ENCODE measurements at regions not wholly inside any gene's neighbourhood (a gene's known extent, or its start where the extent isn't known, plus 50 kb on each side); places are given as distances from the start of the nearest gene placed in this dataset.

DNA sequence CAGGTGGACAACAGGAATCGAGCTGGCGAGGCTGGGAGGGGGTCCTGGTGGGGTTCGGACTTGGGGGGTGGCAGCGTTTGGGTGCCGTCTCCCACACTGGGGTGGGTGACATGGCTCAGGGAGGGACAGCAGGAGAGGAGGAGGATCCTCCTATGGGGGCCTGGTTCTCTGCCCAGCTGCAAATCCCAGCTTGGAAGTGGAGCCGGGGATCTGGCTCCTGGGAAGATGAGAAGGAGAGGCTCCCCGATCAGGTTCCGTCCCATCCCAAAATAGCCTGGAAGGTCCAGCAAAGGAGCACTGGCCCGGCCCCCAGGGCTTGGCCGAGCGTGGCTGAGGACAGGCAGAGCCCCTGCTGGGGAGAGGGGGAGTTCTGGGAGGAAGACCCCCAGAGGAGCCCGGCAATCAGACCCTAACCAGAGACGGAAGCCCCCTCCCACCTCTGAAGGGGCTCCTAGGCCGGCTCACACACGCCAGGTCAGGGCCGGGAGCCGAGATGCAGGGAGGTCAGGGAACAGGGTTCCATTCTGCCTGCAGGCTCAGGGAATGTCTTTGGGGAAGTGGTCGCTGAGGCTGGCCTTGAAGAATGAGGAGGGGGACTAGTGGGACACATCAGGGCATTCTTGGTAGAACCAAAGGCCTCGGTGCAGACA is 143.7 kb downstream of the ENGASE start:
- DNase-seq (ENCODE audit: low read depth) = no peak

DNA sequence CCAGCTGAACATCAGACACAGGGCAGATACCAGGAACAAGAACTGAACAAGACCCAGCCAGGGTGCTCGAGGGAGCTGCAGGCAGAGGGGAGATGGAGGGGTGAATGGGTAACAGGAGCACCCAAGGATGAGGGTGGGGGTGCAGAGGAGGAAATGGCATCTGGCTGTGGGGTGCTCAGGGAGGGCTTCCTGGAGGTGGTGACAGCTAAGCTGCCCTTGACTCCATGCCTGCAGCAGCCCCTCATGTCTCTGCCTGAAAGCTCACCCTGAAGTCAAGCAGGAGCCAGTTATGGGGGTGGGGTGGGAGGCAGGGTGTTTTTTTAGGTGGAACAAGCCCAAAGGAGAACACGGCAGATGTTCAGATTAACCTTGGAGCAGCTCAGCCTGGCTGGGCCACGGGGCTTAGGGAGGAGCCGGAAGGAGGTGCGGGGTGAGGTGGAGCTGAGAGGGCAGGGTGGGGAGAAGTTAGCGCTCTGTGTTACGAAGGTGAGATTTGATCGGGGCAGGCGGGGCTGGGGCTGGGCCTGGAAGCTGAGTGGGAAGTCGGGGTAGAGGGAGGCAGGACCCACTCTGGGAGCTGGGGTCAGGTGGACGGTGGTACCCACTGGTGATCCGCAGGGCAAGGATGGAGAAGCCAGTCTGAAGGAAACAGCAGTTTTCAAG is 143.0 kb downstream of the ENGASE start:
- no peak for DNase-seq (ENCODE audit: low read depth)

DNA sequence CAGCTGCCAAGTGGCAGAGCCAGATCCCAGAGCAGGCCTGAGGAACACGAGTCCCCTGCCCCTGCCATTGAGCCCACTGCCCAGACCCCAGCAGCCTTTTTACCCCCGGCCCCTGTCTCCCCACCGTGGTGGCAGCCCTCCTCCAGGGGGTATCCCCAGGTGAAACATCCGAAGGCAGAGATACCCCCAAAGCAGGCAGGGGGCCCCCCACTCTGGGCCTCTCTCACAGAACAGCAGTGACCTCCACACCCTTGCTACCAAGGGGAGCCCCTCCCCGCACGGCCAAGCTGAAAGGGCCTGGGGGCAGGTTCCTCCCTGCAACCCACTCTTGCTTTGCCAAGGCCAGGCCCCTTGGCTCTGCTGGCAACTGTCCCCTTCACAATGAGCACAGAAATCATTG is 142.2 kb downstream of the ENGASE start:
- no peak for DNase-seq (ENCODE audit: low read depth)

DNA sequence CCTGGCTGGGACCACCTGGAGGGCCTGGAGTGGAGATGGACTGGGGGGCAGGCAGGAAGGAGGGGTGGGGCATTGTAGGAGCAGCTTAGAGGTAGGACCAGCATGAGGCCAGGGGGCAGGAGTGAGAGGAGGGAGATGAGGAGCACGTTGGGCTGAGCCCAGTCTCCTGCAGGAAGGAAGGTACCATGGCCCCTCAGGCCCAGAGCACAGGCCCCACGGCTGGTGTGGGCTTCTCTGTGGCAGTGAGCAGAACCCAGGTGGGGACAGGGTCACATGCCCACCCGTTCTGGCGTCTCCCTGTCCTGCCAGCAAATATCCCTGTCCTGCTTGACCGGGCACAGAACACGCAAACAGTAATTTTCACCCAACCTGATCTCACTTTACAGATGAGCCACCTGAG is 141.8 kb downstream of the ENGASE start:
- no peak for DNase-seq (ENCODE audit: low read depth)

DNA sequence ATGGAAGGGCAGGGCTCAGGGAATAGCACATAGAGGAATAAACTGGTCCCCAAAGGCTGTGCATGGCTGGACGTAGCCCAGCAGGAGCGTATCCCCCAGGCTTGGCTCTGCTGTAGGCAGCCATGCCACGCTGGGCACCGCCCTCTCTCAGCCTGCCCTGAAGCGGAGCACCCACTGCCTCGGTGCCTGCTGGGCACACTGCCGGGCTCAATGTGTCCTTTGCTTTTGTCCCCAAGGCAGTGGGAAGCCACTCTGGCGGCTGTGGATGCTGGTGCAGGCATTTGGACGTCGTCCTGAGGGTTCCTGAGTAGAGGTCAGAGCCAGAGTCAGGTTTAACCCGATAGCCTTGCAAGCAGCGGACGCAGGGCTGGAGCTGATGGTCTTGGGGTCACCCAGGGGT is 141.0 kb downstream of the ENGASE start:
- DNase-seq (ENCODE audit: low read depth) = no peak

DNA sequence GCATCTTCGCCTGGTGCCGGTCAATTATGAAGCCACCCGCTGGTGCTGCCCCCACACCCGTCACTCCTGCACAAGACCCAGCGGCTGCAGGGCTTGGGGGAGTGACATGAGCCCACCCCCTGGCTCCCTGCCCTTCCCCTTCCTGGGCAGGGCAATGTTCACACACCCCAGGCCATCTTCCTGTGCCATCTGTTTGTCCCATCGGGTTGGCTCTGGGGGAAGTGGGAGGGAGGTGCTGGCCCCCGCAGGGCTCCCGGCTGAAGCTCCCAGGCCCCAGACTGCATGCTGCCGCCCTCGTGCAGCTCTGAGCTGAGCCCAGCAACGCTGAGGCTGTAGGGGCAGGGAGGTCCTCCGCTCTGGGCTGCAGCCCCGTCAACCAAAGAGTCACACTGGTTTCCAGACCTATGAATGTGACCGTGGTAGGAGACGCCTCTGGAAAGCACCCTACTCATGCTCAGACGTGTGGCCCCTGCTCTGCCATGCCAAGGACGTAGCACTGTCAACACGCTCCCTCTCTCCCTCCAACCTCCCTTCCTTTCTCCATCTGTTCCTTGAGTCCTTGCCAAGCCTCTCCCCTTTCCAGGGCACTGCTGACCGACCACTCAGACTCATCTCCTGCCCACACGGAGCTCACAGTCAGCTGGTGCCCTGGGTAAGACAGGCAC is 140.4 kb downstream of the ENGASE start:
- DNase-seq (ENCODE audit: low read depth) = no peak

DNA sequence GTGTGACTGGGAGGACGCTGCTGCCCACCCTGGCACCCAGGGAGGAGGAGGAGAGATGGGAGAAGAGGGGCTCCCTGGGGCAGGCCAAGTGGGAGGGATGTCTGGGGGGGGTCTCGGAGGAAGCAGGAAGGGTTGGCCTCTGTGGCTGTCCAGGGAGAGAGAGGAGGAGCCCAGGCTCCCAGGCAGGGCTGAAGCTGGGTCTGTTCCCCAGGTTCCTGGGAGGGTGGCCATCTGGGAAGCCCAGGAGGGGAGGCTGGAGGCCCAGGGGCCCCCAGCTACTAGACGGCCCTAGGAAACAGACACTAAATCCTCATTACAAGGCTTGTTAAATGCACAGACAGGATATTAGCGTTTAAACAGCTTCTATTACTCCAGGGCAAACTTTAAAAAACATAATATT is 139.8 kb downstream of the ENGASE start:
- no peak for DNase-seq (ENCODE audit: low read depth)

DNA sequence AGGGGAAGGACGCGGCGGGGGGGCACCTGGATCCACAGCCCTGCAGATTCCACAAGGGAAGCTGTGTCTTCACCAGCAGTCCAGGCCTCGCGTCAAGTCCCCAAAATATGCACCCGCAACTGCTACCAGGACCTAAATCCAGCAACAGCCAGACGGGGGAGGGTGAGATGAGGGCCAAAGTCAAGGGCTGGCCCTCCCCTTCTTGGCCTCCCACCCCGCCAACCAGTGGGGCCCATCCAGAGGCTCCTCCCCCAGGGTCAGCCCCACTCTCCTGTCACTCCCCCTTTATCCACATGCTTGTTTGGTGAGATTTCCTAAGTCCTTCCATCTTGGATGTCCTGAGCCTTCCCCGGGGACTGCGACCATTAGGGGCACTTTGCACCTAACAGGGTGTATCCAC is 138.7 kb downstream of the ENGASE start:
- no peak for DNase-seq (ENCODE audit: low read depth)

DNA sequence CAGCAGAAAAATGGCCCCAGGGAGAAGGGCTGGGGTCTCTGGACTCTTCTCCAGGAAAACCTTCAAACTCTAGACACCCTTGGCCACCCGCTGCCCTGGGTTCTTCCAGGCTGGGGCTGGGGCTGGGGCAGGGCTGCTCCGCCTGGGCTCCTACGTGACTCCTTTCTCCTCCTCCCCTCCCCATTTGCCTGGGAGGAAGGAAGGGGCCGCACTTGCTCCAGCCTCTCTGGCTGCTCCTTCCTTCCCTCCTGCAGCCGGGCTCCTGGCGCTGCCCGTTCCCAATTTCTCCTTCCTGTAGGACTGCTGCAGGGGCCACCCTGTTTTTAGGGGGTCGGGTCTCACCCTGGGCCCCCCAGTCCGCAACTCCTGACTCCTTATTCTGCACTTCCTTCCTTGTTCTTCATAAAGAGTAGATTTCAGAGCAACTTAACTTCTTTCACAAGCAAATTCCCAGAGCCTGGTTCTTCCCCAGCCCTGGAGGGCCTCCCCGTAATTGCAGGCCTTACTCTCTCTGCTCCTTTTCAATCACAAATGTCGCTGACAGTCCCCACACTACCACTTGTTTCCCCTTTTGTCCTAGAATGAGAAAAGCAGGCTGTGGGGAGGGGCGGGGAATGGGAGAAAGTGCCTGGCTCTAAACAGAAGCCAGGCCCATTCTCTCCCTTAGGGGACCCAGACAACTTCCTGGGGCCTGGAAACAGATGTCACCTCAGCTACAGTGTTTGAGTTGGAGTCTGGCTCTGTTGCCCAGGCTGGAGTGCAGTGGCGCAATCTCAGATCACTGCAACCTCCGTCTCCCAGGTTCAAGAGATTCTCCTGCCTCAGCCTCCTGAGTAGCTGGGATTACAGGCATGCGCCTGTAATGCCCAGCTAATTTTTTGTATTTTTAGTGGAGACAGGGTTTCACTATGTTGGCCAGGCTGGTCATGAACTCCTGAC is 137.8 kb downstream of the ENGASE start:
- no peak for DNase-seq (ENCODE audit: low read depth)

DNA sequence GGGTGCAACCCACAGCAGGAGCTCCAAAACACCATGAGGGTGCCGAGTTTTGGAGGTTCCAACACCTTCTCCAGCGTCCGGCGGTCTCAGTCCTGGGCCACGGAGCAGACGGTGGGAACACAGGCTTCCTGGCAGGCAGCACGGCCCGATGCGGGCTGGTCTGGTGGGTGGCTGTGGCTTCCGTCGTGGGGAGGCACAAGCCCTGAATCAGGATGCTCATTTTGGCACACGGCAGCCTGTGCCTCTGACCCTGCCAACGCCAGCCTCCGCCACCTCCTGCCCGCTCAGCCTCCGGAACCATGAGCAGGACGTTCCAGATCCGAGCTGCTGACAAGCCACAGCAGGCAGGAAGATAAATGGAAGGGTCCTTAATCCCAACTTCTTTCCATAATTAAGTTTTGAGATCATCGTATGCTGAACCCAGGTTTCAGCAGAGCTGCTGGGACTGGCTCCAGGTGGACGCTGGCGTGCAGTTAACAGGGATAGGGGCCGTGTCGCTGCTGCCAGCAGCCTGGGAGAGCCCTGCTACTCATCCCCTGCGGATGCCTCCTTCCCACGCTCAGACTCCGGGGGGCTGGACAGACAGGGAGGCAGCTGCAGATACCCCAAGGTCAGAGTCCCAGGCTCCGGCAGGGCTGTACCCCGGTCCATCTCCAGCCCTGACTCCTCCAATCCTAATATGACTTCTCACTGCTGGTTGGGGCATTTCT is 136.6 kb downstream of the ENGASE start:
- DNase-seq (ENCODE audit: low read depth) = no peak

DNA sequence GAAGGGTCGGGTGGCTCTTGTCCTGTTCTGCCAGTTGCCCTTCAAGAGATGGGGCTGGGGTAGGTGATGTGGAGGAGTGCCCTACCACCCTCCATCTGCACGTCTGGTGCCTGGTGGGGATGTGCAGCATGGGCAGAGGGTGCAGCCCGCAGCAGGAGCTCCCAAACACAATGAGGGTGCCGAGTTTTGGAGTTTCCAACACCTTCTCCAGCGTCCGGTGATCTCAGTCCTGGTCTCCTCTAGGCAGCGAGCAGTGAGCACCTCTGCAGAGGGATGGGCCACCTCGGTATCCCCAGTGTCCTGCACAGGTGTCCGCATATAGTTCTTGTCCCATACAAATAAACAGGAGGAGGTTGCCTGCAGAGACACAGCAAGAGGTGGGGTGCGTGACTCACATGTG is 136.0 kb downstream of the ENGASE start:
- no peak for DNase-seq (ENCODE audit: low read depth)

DNA sequence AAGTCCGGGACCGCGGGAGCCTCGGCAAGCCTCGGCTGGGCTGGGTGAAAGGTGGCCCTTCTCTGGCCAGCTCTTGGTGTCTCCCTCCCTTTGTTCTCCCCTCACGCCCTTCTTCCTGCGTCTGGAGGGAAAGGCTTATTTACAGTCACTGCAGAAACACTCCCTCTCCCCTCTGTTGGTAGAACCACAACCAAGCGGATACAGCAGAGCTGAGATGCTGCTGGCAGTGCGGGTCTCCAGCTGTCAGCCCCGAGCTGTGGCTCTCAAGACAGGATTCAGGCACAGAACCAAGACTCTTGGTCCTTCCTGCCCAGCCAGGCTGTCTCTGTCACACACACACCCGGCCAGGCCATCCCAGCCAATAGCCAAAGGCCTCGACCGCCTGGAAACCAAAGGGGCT is 133.3 kb downstream of the ENGASE start:
- DNase-seq (ENCODE audit: low read depth) = no peak

DNA sequence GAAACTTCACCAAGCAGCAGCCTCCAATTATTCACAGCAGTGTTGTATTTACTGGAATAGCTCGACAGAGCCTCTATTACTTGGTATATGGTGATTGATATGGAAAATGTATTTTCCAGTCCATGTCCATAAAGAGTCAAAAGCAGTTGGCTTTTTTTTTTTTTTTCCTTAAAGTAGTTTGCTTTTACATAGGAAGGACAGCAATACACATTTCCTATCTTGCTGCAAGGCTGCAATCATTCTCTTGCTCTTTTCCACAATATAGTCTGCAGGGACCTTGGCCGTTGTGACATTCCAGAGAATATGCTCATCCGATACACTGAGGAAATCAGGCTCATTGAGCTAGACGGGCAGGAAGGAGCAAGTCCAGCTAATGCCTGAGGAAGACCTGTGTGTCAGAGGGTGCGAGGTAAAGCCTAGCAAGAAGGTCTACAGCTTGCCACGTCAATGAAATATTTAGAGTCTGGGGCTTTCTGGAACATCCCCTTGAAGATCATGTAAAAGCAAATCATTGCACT is 131.1 kb downstream of the ENGASE start:
- DNase-seq (ENCODE audit: low read depth) = no peak

DNA sequence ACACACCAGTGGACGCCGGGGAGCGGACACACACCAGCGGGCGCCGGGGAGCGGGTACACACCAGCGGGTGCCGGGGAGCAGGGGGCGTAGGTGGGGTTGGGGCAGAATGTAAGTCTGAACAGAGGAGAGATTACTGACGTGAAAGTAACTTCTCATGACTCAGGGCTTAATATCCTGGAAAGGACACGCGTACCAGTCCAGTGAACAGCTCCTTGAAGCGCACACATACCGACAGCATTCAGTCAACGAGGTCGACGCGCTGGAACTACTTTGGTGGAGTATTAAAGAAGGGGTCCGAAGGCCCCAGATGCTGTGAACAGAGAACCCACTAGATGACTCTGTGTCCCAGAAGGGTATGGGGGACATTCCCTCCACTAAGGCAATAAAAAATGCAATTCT is 129.6 kb downstream of the ENGASE start:
- no peak for DNase-seq (ENCODE audit: low read depth)

DNA sequence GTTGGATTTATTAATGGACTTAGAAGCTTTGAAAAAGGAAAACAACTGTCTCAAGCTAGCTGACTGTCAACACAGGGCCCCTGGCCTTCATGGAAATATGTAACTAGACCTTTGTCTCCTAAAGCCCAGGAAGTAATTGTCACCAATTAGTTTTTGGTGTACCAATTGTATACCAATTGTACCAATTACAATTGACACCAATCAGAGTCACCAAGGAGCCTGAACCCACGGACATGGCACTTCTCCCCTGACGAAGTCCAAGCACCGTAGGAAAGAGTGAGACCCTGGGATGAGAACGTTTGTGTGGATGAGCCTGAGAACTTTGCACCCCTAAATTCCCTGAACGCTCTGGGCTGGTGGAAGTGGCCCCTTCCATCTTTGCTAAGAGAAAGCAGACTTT is 129.0 kb downstream of the ENGASE start:
- no peak for DNase-seq (ENCODE audit: low read depth)

DNA sequence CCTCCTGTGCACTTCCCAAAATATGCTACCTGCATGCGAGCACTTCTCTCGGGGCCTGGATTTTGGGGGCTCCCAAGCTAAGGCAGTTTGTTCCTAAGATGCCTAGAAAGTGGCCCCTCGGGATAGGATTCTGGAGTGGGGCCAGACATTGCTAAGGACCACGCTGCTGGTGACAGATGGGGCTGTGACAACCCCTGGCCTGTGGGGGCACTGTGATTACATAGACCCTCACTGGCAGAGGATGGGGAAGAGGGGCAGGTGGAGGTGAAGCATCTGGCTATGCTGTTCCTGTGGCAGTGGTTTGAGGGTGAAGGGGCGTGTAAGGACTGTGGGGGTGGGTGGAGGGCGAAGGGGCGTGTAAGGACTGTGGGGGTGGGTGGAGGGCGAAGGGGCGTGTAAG is 128.4 kb downstream of the ENGASE start:
- no peak for DNase-seq (ENCODE audit: low read depth)

DNA sequence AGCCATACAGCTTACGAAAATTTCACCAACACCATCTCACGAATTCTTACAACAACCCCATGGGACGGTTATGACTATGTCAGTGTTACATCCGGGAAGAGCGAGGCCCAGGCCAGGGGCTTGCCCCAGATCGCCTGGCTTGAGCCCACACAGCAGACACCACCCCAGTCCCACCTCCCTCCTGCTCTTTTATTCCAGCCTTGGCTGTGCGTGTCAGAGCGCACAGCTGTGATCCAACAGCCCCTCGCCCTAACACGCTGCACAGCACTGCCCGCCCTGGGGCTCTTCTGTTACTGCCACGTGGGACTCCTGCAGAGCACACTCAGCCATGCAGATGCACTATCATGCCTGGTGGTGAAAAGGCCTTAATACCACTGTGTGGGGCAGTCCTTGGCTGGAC is 127.9 kb downstream of the ENGASE start:
- DNase-seq (ENCODE audit: low read depth) = no peak

DNA sequence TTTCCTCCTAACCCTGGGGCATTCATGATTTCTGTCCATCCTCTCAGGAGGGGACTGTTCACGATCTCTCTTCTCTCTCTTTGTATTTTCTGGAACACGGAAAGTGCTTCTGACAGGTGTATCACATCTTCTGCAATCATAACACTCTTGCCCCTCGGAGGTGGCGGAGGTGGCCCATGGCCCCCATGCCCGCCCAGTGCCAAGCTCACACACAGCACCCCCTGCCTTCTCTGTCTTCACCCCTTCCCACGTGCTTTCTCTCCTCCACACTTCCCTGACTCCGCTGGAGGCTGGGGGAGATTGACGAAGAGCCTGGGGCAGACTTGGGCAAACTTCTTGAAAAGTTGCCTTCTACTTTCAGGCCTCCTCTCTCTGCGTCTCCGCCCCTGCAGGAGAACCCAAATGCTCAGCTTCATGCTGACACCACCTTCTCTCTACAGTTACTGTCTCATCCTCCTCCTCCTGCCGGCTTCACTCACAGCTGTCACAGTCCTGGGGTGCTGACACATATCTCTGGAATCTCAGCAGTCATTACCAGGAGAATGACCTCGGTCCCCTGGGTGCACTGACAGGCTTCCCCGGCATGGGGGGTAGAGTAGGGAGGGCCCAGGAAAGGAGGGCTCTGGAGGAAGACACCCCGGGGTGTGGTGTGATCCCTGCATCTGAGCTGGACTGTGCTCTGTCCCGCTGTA is 127.1 kb downstream of the ENGASE start:
- no peak for DNase-seq (ENCODE audit: low read depth)

DNA sequence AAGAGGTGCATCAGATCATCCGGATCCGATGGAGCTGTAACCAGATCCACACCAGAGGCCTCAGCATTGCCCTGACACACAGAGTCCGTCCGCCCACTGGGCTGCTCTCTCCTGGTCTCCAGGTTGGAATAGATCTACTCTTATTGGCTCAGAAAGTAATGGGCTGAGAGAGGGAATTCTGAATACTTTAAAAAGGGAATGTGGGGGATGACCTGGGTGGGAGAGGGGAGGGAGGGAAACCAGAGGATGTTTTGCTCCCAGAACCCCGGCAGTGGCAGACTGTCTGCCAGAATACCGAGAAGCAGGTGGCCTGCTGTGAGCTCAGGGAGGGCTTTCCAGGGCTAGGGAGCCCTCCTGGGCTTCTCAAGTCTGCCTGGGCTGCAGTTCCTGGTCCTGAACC is 126.5 kb downstream of the ENGASE start:
- no peak for DNase-seq (ENCODE audit: low read depth)

DNA sequence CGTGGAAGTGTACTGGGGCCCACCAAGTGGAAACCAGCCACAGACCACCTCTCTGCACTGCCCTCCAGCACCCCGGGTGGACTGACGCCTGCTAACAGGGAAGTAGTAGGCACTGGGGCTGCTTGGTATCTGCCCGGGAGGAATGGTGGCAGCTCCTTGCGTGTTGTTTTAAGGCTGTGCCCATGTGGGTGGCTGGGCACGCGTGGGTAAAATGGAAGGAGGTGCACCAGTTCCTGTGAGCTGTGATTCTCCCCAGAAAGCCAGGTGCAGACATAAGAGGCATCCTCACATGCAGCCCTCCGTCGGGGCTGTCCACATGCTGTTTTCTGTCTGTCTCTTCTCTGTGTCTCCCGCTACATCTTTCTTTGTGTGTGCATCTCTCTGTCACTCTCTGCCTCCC is 122.3 kb downstream of the ENGASE start:
- DNase-seq (ENCODE audit: low read depth) = no peak
